Activated CD4-positive, alpha-beta T cell treated with anti-CD3 and anti-CD28 coated beads for 36 hours (primary cell): ENCODE measurements at regions not wholly inside any gene's neighbourhood (a gene's known extent, or its start where the extent isn't known, plus 50 kb on each side); places are given as distances from the start of the nearest gene placed in this dataset.
"Not testable (repeated sequence)": the region's sequence is repeated elsewhere in the genome, so short reads cannot be mapped to it uniquely, and the experiment has no call there.

Experiments
- ATAC-seq: fragments of 200-7000 bp; cut with Tn5 transposase; one replicate; pipeline ENCODE4 v1.10.0; 2021; ENCODE audit warnings: mild to moderate bottlenecking, moderate library complexity
- CTCF ChIA-PET: fragments of 350-600 bp; sonication (Branson Sonifier 250); formaldehyde crosslinking; loops from one replicate; lab custom pipeline; 2021; ENCODE audit warnings: antibody characterized with exemption; lab: Charles Lee
- POLR2A ChIA-PET: fragments of 350-600 bp; sonication (Branson Sonifier 250); formaldehyde crosslinking; loops from one replicate; lab custom pipeline; 2021; ENCODE audit warnings: antibody characterized with exemption, inconsistent platforms; lab: Charles Lee
- DNase-seq: peaks from one replicate; pipeline ENCODE4 v3.0.0-alpha.2; 2020
- H3K27ac Mint-ChIP-seq: one replicate; pipeline ENCODE4 v1.8.0; 2021; ENCODE audit warnings: mixed read lengths
- H3K27me3 Mint-ChIP-seq: one replicate; pipeline ENCODE4 v1.8.0; 2021; ENCODE audit warnings: mixed read lengths
- H3K36me3 Mint-ChIP-seq: one replicate; pipeline ENCODE4 v1.8.0; 2021; ENCODE audit warnings: low read depth, mixed read lengths
- H3K4me1 Mint-ChIP-seq: one replicate; pipeline ENCODE4 v1.8.0; 2021; ENCODE audit warnings: mixed read lengths
- H3K4me3 Mint-ChIP-seq: one replicate; pipeline ENCODE4 v1.8.0; 2021; ENCODE audit warnings: mild to moderate bottlenecking, moderate library complexity, mixed read lengths
- H3K9me3 Mint-ChIP-seq: one replicate; pipeline ENCODE4 v1.8.0; 2021; ENCODE audit warnings: low read depth, mixed read lengths
- intact Hi-C, 2 experiments: fragments of 100-400 bp; cut with DNase I in 1 of 2; cut with micrococcal nuclease in 1 of 2; formaldehyde crosslinking; loops; one replicate each; pipeline versions ENCODE4 v1.14.2 to v1.15.1; 2022 to 2024; cut with DNase I, micrococcal nuclease

GRCh38 chr9:66261576-66261975 lies 524.6 kb downstream of the FOXD4L4 start:
- H3K36me3 Mint-ChIP-seq, H3K27me3 Mint-ChIP-seq, CTCF ChIA-PET, H3K9me3 Mint-ChIP-seq, intact Hi-C loops, H3K27ac Mint-ChIP-seq, DNase-seq, POLR2A ChIA-PET, H3K4me3 Mint-ChIP-seq, H3K4me1 Mint-ChIP-seq, ATAC-seq: not testable (repeated sequence)

- DNase-seq, H3K4me1 Mint-ChIP-seq, H3K27me3 Mint-ChIP-seq, H3K27ac Mint-ChIP-seq, POLR2A ChIA-PET, H3K4me3 Mint-ChIP-seq, H3K9me3 Mint-ChIP-seq, H3K36me3 Mint-ChIP-seq, intact Hi-C loops, CTCF ChIA-PET, ATAC-seq: not testable (repeated sequence)
Measured at GRCh38 chr9:66263621-66264020, 526.7 kb downstream of the FOXD4L4 start.

- intact Hi-C loops, H3K36me3 Mint-ChIP-seq, H3K27me3 Mint-ChIP-seq, H3K4me1 Mint-ChIP-seq, H3K27ac Mint-ChIP-seq, H3K9me3 Mint-ChIP-seq, ATAC-seq, POLR2A ChIA-PET, H3K4me3 Mint-ChIP-seq, DNase-seq, CTCF ChIA-PET: not testable (repeated sequence)
Measured at GRCh38 chr9:66264786-66265185, 527.8 kb downstream of the FOXD4L4 start.

- CTCF ChIA-PET, H3K27me3 Mint-ChIP-seq, POLR2A ChIA-PET, H3K9me3 Mint-ChIP-seq, H3K36me3 Mint-ChIP-seq, H3K4me1 Mint-ChIP-seq, H3K4me3 Mint-ChIP-seq, intact Hi-C loops, ATAC-seq, H3K27ac Mint-ChIP-seq: not testable (repeated sequence)
- peak; percentile 4 for DNase-seq
Measured at GRCh38 chr9:66266202-66266601, 529.3 kb downstream of the FOXD4L4 start.

- H3K4me1 Mint-ChIP-seq, CTCF ChIA-PET, ATAC-seq, H3K36me3 Mint-ChIP-seq, intact Hi-C loops, H3K27me3 Mint-ChIP-seq, DNase-seq, H3K27ac Mint-ChIP-seq, H3K4me3 Mint-ChIP-seq, H3K9me3 Mint-ChIP-seq, POLR2A ChIA-PET: not testable (repeated sequence)
Measured at GRCh38 chr9:66266856-66267430, 530.0 kb downstream of the FOXD4L4 start.

- ATAC-seq, CTCF ChIA-PET, H3K9me3 Mint-ChIP-seq, H3K36me3 Mint-ChIP-seq, H3K4me1 Mint-ChIP-seq, H3K4me3 Mint-ChIP-seq, H3K27me3 Mint-ChIP-seq, intact Hi-C loops, H3K27ac Mint-ChIP-seq, POLR2A ChIA-PET: not testable (repeated sequence)
- peak; percentile 4 for DNase-seq
Measured at GRCh38 chr9:66267684-66268083, 530.7 kb downstream of the FOXD4L4 start.

GRCh38 chr9:66269024-66269423 lies 532.1 kb downstream of the FOXD4L4 start:
- DNase-seq, H3K4me1 Mint-ChIP-seq, H3K4me3 Mint-ChIP-seq, intact Hi-C loops, H3K27me3 Mint-ChIP-seq, H3K36me3 Mint-ChIP-seq, CTCF ChIA-PET, POLR2A ChIA-PET, H3K27ac Mint-ChIP-seq, H3K9me3 Mint-ChIP-seq, ATAC-seq: not testable (repeated sequence)

GRCh38 chr9:66269783-66270182 lies 532.8 kb downstream of the FOXD4L4 start:
- H3K4me3 Mint-ChIP-seq: peak overlapping the region; percentile 93
- H3K27me3 Mint-ChIP-seq, H3K9me3 Mint-ChIP-seq, CTCF ChIA-PET, intact Hi-C loops, H3K4me1 Mint-ChIP-seq, H3K36me3 Mint-ChIP-seq, POLR2A ChIA-PET: not testable (repeated sequence)
- H3K27ac Mint-ChIP-seq: peak overlapping the region; percentile 94
- ATAC-seq: peak; percentile 39
- peak; percentile 75 for DNase-seq

- ATAC-seq, H3K4me1 Mint-ChIP-seq, DNase-seq, H3K36me3 Mint-ChIP-seq, H3K27me3 Mint-ChIP-seq, H3K4me3 Mint-ChIP-seq, CTCF ChIA-PET, H3K9me3 Mint-ChIP-seq, POLR2A ChIA-PET, H3K27ac Mint-ChIP-seq, intact Hi-C loops: not testable (repeated sequence)
Measured at GRCh38 chr9:66278809-66279208, 541.9 kb downstream of the FOXD4L4 start.
